ENCODE measurements at regions not wholly inside any gene's neighbourhood (a gene's known extent, or its start where the extent isn't known, plus 50 kb on each side); places are given as distances from the start of the nearest gene placed in this dataset.

GRCh38 chr10:18753312-18753895 lies 94.2 kb downstream of the ARL5B start:
- Histone ChIP-seq H3K4me3 (ENCODE audit: low read length) (no peak overlapping the region), H3K9me3 (ENCODE audit: low read length) (no peaks in the 10 kb centered on the region), H3K27me3 (ENCODE audit: insufficient read depth, low read depth, low read length) (no peaks in the 10 kb centered on the region), H3K9ac (ENCODE audit: low read length) (no peak overlapping the region), H4K20me1 (ENCODE audit: insufficient read depth) (no peaks in the 10 kb centered on the region), H3K4me2 (ENCODE audit: low read length) (no peak overlapping the region), H3K9me2 (ENCODE audit: insufficient read depth, low read length) (no peaks in the 10 kb centered on the region), H3K79me2 (replicated peaks; ENCODE audit: insufficient read depth, low read length) (no peaks in the 10 kb centered on the region), H2AFZ (ENCODE audit: low read depth, low read length) (no peak overlapping the region), H3F3A (ENCODE audit: insufficient read depth, low read length, poor library complexity, severe bottlenecking) (no peaks in the 10 kb centered on the region), H3K36me3 (ENCODE audit: insufficient read depth, low read length) (no peaks in the 10 kb centered on the region), H3K27ac (ENCODE audit: low read length) (no peak overlapping the region)
- TF ChIP-seq EP300 (conservative IDR thresholded peaks at IDR 0.05; ENCODE audit: poor library complexity, severe bottlenecking) (no peak), SMC3 (conservative IDR thresholded peaks at IDR 0.05; ENCODE audit: poor library complexity) (no peak), MXI1 (conservative IDR thresholded peaks at IDR 0.05; ENCODE audit: poor library complexity, severe bottlenecking) (no peak), POLR2AphosphoS5 (IDR thresholded peaks at IDR 0.05) (no peak), RAD21 (conservative IDR thresholded peaks at IDR 0.05) (no peak), EZH2 (IDR thresholded peaks at IDR 0.05; ENCODE audit: borderline replicate concordance, insufficient read depth, low read length, poor library complexity, severe bottlenecking) (no peak)
- TF ChIP-seq, protein P1, sequence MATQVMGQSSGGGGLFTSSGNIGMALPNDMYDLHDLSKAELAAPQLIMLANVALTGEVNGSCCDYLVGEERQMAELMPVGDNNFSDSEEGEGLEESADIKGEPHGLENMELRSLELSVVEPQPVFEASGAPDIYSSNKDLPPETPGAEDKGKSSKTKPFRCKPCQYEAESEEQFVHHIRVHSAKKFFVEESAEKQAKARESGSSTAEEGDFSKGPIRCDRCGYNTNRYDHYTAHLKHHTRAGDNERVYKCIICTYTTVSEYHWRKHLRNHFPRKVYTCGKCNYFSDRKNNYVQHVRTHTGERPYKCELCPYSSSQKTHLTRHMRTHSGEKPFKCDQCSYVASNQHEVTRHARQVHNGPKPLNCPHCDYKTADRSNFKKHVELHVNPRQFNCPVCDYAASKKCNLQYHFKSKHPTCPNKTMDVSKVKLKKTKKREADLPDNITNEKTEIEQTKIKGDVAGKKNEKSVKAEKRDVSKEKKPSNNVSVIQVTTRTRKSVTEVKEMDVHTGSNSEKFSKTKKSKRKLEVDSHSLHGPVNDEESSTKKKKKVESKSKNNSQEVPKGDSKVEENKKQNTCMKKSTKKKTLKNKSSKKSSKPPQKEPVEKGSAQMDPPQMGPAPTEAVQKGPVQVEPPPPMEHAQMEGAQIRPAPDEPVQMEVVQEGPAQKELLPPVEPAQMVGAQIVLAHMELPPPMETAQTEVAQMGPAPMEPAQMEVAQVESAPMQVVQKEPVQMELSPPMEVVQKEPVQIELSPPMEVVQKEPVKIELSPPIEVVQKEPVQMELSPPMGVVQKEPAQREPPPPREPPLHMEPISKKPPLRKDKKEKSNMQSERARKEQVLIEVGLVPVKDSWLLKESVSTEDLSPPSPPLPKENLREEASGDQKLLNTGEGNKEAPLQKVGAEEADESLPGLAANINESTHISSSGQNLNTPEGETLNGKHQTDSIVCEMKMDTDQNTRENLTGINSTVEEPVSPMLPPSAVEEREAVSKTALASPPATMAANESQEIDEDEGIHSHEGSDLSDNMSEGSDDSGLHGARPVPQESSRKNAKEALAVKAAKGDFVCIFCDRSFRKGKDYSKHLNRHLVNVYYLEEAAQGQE (IDR thresholded peaks at IDR 0.05; ENCODE audit: borderline replicate concordance), result no peak

GRCh38 chr10:18759575-18759974 lies 100.3 kb downstream of the ARL5B start:
- no peak overlapping the region for H3K27ac ChIP-seq (ENCODE audit: low read length)
- no peaks in the 10 kb centered on the region for H3K27me3 ChIP-seq (ENCODE audit: insufficient read depth, low read depth, low read length)
- H2AFZ ChIP-seq (ENCODE audit: low read depth, low read length), result no peak overlapping the region
- no peak for TF ChIP-seq EZH2 (IDR thresholded peaks at IDR 0.05; ENCODE audit: borderline replicate concordance, insufficient read depth, low read length, poor library complexity, severe bottlenecking)
- TF ChIP-seq, protein P2, sequence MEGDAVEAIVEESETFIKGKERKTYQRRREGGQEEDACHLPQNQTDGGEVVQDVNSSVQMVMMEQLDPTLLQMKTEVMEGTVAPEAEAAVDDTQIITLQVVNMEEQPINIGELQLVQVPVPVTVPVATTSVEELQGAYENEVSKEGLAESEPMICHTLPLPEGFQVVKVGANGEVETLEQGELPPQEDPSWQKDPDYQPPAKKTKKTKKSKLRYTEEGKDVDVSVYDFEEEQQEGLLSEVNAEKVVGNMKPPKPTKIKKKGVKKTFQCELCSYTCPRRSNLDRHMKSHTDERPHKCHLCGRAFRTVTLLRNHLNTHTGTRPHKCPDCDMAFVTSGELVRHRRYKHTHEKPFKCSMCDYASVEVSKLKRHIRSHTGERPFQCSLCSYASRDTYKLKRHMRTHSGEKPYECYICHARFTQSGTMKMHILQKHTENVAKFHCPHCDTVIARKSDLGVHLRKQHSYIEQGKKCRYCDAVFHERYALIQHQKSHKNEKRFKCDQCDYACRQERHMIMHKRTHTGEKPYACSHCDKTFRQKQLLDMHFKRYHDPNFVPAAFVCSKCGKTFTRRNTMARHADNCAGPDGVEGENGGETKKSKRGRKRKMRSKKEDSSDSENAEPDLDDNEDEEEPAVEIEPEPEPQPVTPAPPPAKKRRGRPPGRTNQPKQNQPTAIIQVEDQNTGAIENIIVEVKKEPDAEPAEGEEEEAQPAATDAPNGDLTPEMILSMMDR (IDR thresholded peaks at IDR 0.05; ENCODE audit: poor library complexity, severe bottlenecking), result no peak
- TF ChIP-seq TAF1 (IDR thresholded peaks at IDR 0.05; ENCODE audit: low read depth), result no peak
- TF ChIP-seq EP300 (conservative IDR thresholded peaks at IDR 0.05; ENCODE audit: poor library complexity, severe bottlenecking), result no peak
- TF ChIP-seq, protein P1 (IDR thresholded peaks at IDR 0.05; ENCODE audit: borderline replicate concordance), result no peak
- TF ChIP-seq MXI1 (conservative IDR thresholded peaks at IDR 0.05; ENCODE audit: poor library complexity, severe bottlenecking), result no peak
- no peak for TF ChIP-seq SMC3 (conservative IDR thresholded peaks at IDR 0.05; ENCODE audit: poor library complexity)
- TF ChIP-seq POLR2AphosphoS5 (IDR thresholded peaks at IDR 0.05), result no peak
- TF ChIP-seq RAD21 (conservative IDR thresholded peaks at IDR 0.05), result no peak
- H4K20me1 ChIP-seq (ENCODE audit: insufficient read depth), result no peaks in the 10 kb centered on the region
- H3K79me2 ChIP-seq (replicated peaks; ENCODE audit: insufficient read depth, low read length), result no peaks in the 10 kb centered on the region
- H3K4me2 ChIP-seq (ENCODE audit: low read length), result no peak overlapping the region
- no peaks in the 10 kb centered on the region for H3K36me3 ChIP-seq (ENCODE audit: insufficient read depth, low read length)
- no peaks in the 10 kb centered on the region for H3K9me2 ChIP-seq (ENCODE audit: insufficient read depth, low read length)
- no peaks in the 10 kb centered on the region for H3K9me3 ChIP-seq (ENCODE audit: low read length)
- no peaks in the 10 kb centered on the region for H3F3A ChIP-seq (ENCODE audit: insufficient read depth, low read length, poor library complexity, severe bottlenecking)
- no peak overlapping the region for H3K9ac ChIP-seq (ENCODE audit: low read length)
- no peak overlapping the region for H3K4me3 ChIP-seq (ENCODE audit: low read length)
